ENCODE measurements at regions not wholly inside any gene's neighbourhood (a gene's known extent, or its start where the extent isn't known, plus 50 kb on each side); places are given as distances from the start of the nearest gene placed in this dataset.

DNA sequence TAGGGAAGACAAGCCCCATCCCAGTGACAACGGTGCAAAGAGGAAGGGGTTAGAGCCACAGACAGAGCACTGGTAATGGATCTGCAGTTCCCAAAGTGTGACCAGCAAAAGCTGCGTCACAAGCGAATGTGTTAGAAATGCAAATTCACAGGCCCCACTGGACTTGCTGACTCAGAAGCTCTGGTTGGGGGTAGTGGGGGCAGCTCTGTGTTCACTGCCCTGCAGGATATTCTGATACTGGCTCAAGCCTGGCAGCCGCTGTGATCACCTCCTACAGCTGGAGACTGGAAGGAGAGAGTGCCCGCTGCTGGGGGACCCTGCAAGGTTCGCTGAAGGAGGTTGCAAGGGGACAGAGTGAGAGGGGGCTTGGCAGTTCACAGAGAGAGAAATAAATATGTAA, 179.7 kb upstream of the CDH4 start:
- intact Hi-C loops (cut with micrococcal nuclease), result no loop called here
- BruUV-seq (replicated peaks), result no TSS peak
- Mint-ChIP-seq H3K9me3 (ENCODE audit: unreplicated experiment) (no peaks in the 10 kb centered on the region), H3K27ac (ENCODE audit: low read depth, unreplicated experiment) (no peak overlapping the region), H3K4me1 (ENCODE audit: insufficient read depth, unreplicated experiment) (no peaks in the 10 kb centered on the region), H3K27me3 (ENCODE audit: insufficient read depth, unreplicated experiment) (peaks cover 99% of the 10 kb centered on the region), H3K4me3 (ENCODE audit: unreplicated experiment) (no peak overlapping the region), H3K36me3 (ENCODE audit: insufficient read depth, unreplicated experiment) (no peaks in the 10 kb centered on the region)
- no peak for TF ChIP-seq CTCF (IDR thresholded peaks at IDR 0.05; ENCODE audit: unreplicated experiment)
- DNase-seq (ENCODE audit: unreplicated experiment), result no peak
- CTCF ChIA-PET, result no interaction called here
- POLR2A ChIA-PET, result interaction anchor here (0.6 kb wide), 1 partner anchor 297 kb away, joined by 3 read pairs; no protein-coding TSS in a partner anchor

DNA sequence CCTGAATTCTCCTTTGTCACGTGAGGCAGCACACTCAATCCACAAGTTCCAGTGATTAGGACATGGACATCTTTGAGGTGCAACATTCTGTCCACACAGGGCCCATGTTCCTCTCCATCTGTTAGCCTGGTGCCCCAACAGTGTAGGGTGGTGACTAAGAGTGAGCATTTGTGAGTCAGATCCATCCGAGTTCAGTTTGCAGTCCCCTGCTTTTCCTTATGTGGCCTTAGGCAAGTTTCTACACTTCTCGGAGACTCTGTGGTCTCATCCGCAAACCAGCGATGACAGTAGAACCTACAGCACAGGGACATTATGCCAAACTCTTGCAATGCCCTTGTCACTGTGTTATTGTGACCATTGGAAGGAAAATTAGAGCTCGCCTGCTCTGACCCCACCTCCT, 178.7 kb upstream of the CDH4 start:
- intact Hi-C loops (cut with micrococcal nuclease), result no loop called here
- peaks cover 99% of the 10 kb centered on the region for H3K27me3 Mint-ChIP-seq (ENCODE audit: insufficient read depth, unreplicated experiment)
- POLR2A ChIA-PET, result no interaction called here

DNA sequence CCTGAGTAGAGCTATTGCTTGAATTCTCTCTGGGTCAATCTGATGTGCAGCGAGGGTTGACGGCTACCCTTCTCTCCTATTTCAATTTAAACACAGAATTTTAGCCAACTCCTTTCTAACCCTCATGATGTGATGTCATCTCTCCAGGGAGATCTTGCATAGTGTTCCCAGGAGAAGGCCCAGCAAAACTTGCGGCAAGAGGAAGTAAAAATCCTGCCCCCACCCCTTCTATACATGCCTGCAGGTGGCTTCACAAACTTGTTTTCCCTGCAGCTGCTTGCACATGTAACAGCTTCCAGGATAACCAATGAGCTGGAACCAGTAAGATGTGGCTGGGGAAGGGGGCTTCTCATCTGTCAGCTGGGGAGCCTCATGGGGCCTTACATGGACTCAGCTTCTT, 169.3 kb upstream of the CDH4 start:
- BruUV-seq (replicated peaks), result no TSS peak
- H3K9me3 Mint-ChIP-seq (ENCODE audit: unreplicated experiment), result no peaks in the 10 kb centered on the region
- intact Hi-C loops (cut with micrococcal nuclease), result no loop called here
- ChIA-PET CTCF (interaction anchor here (0.6 to 0.7 kb wide), 3 partner anchors 45 to 1086 kb away, joined by 3 read pairs; no protein-coding TSS in a partner anchor), POLR2A (no interaction called here)
- peaks cover 100% of the 10 kb centered on the region for H3K27me3 Mint-ChIP-seq (ENCODE audit: insufficient read depth, unreplicated experiment)
- TF ChIP-seq CTCF (IDR thresholded peaks at IDR 0.05; ENCODE audit: unreplicated experiment), result no peak
- no peaks in the 10 kb centered on the region for H3K4me1 Mint-ChIP-seq (ENCODE audit: insufficient read depth, unreplicated experiment)
- H3K4me3 Mint-ChIP-seq (ENCODE audit: unreplicated experiment), result no peak overlapping the region
- no peaks in the 10 kb centered on the region for H3K36me3 Mint-ChIP-seq (ENCODE audit: insufficient read depth, unreplicated experiment)
- no peak overlapping the region for H3K27ac Mint-ChIP-seq (ENCODE audit: low read depth, unreplicated experiment)
- DNase-seq (ENCODE audit: unreplicated experiment), result no peak

More for the DNA sequence above, 178.7 kb upstream of the CDH4 start:
- Mint-ChIP-seq H3K4me1 (ENCODE audit: insufficient read depth, unreplicated experiment) (no peaks in the 10 kb centered on the region), H3K9me3 (ENCODE audit: unreplicated experiment) (no peaks in the 10 kb centered on the region), H3K36me3 (ENCODE audit: insufficient read depth, unreplicated experiment) (no peaks in the 10 kb centered on the region), H3K4me3 (ENCODE audit: unreplicated experiment) (no peak overlapping the region), H3K27ac (ENCODE audit: low read depth, unreplicated experiment) (no peak overlapping the region)
- no peak for TF ChIP-seq CTCF (IDR thresholded peaks at IDR 0.05; ENCODE audit: unreplicated experiment)
- peak; percentile 3 for DNase-seq (ENCODE audit: unreplicated experiment)
- BruUV-seq (replicated peaks), result no TSS peak
- CTCF ChIA-PET, result no interaction called here

GRCh38 chr20:61083431-61083830, 168.6 kb upstream of the CDH4 start:
- POLR2A ChIA-PET, result interaction anchor here (0.6 kb wide), 1 partner anchor 80 kb away, joined by 4 read pairs; no protein-coding TSS in a partner anchor
- intact Hi-C loops (cut with micrococcal nuclease), result no loop called here
- Mint-ChIP-seq H3K9me3 (ENCODE audit: unreplicated experiment) (no peaks in the 10 kb centered on the region), H3K4me1 (ENCODE audit: insufficient read depth, unreplicated experiment) (no peaks in the 10 kb centered on the region), H3K27ac (ENCODE audit: low read depth, unreplicated experiment) (no peak overlapping the region), H3K27me3 (ENCODE audit: insufficient read depth, unreplicated experiment) (peaks cover 100% of the 10 kb centered on the region), H3K36me3 (ENCODE audit: insufficient read depth, unreplicated experiment) (no peaks in the 10 kb centered on the region), H3K4me3 (ENCODE audit: unreplicated experiment) (no peak overlapping the region)
- no peak for TF ChIP-seq CTCF (IDR thresholded peaks at IDR 0.05; ENCODE audit: unreplicated experiment)
- no peak for DNase-seq (ENCODE audit: unreplicated experiment)
- CTCF ChIA-PET, result interaction anchor here (0.5 to 0.7 kb wide), 2 partner anchors 798 to 1087 kb away, joined by 3 to 5 read pairs; no protein-coding TSS in a partner anchor
- BruUV-seq (replicated peaks), result no TSS peak
